ENCODE measurements at regions not wholly inside any gene's neighbourhood (a gene's known extent, or its start where the extent isn't known, plus 50 kb on each side); places are given as distances from the start of the nearest gene placed in this dataset.

DNA sequence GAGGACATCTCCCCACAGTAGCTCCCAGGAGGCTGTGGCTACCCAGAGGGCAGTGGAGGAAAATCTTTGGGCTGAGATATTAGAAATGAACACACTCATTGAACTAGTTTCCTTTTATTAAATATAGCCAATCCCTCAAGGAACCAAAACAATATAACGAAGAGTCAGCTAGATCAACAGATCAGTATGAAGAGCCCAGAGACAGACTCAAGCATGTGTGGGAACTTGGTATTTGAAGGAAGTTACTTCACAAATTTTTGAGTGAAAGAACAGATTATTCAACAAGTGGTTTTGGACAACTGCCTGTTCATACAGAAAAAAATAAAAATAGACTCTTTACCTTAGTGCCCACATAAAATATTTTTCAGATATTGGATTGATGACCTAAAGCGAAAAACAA, 183.6 kb upstream of the PMFBP1 start:
- TF ChIP-seq, protein P1, sequence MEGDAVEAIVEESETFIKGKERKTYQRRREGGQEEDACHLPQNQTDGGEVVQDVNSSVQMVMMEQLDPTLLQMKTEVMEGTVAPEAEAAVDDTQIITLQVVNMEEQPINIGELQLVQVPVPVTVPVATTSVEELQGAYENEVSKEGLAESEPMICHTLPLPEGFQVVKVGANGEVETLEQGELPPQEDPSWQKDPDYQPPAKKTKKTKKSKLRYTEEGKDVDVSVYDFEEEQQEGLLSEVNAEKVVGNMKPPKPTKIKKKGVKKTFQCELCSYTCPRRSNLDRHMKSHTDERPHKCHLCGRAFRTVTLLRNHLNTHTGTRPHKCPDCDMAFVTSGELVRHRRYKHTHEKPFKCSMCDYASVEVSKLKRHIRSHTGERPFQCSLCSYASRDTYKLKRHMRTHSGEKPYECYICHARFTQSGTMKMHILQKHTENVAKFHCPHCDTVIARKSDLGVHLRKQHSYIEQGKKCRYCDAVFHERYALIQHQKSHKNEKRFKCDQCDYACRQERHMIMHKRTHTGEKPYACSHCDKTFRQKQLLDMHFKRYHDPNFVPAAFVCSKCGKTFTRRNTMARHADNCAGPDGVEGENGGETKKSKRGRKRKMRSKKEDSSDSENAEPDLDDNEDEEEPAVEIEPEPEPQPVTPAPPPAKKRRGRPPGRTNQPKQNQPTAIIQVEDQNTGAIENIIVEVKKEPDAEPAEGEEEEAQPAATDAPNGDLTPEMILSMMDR (IDR thresholded peaks at IDR 0.05; ENCODE audit: poor library complexity, severe bottlenecking), result no peak
- no peak for TF ChIP-seq POLR2AphosphoS5 (IDR thresholded peaks at IDR 0.05)
- no peak for TF ChIP-seq EZH2 (IDR thresholded peaks at IDR 0.05; ENCODE audit: borderline replicate concordance, insufficient read depth, low read length, poor library complexity, severe bottlenecking)
